ENCODE measurements at regions not wholly inside any gene's neighbourhood (a gene's known extent, or its start where the extent isn't known, plus 50 kb on each side); places are given as distances from the start of the nearest gene placed in this dataset.

- TF ChIP-seq CTCF (IDR thresholded peaks at IDR 0.05), result no peak
- TF ChIP-seq POLR2A (IDR thresholded peaks at IDR 0.05), result no peak
- Histone ChIP-seq H3K36me3 (no peaks in the 10 kb centered on the region), H3K9me3 (no peaks in the 10 kb centered on the region), H3K27me3 (peaks cover 0 to 81% (median 8%) of the 10 kb centered on the region in 9 donors), H3K27ac (no peak overlapping the region), H3K4me1 (peaks cover 0 to 4% (median 0%) of the 10 kb centered on the region in 12 donors), H3K4me3 (no peak overlapping the region)
- 80 to 82% (median 81%) methylated on average over 17 of the region's 17 CpGs for WGBS, 4 donors
- no peak for ATAC-seq
- intact Hi-C loops (cut with DNase I), result no loop called here
- no peak for DNase-seq
Observed at GRCh38 chr11:134800130-134800529, 388.1 kb upstream of the B3GAT1 start.

DNA sequence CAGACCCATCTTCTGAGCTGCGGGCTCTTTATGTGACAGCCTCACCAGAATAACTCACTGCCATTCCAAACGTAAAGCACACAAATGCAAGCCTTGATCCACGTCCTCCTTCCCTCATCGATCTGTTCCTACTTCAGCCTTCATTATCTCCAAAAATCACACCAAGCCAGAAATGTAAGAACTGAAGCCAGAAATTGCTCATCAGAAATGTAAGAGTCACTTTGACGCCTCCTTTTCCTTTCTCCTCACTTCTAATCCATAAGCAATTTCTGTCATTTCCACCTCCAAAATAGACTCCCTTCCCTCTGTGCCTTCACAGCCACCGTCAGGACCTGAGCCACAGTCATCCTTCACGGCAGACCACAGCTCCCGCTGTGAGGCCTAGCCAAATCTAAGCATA lies 387.3 kb upstream of the B3GAT1 start:
- intact Hi-C loops (cut with DNase I), result no loop called here
- H3K27me3 ChIP-seq, result peaks cover 0 to 83% (median 8%) of the 10 kb centered on the region in 9 donors
- ATAC-seq (no peak), DNase-seq (no peak)
- peaks cover 0 to 4% (median 0%) of the 10 kb centered on the region in 12 donors for H3K4me1 ChIP-seq
- WGBS, 4 donors, result 77 to 81% (median 78%) methylated on average over 8 of the region's 8 CpGs
- H3K36me3 ChIP-seq, result no peaks in the 10 kb centered on the region
- H3K27ac ChIP-seq, result no peak overlapping the region
- TF ChIP-seq POLR2A (IDR thresholded peaks at IDR 0.05) (no peak), CTCF (IDR thresholded peaks at IDR 0.05) (no peak)
- no peaks in the 10 kb centered on the region for H3K9me3 ChIP-seq
- H3K4me3 ChIP-seq, result no peak overlapping the region

DNA sequence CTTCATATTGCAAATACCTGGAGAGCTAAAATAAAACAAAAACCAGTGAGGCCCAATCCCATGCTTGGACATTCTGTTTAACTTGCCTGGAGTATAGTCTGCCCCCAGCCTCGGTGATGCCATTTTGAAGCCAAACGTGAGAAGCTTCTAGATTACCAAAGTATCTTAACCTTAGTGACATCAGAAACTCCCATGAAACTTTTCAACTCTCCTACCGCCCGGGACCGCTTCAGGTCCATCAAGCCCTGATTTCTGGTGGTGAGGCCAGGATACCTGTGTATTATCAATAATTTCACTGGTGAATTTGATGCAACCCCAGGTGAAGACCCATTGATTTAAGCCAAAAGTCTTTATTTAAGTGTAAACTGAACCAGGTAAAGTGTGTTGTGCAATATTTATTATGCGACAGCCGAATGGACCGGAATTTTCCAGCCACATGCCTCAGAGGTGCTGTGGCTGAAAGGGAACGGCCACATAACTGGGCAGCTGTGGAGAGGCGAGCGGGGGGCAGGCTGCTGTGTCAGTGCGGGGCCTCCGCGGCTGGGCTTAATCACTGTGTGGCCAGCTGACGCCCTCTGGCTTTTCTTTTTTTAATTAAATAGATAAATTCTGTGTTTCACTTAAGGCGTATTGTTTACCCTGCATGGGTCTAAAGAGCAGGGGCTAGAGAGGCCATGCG lies 385.5 kb upstream of the B3GAT1 start:
- H3K27ac ChIP-seq, result no peak overlapping the region
- peaks cover 0 to 4% (median 0%) of the 10 kb centered on the region in 12 donors for H3K4me1 ChIP-seq
- no peaks in the 10 kb centered on the region for H3K36me3 ChIP-seq
- peaks cover 0 to 82% (median 0%) of the 10 kb centered on the region in 9 donors for H3K27me3 ChIP-seq
- intact Hi-C loops (cut with DNase I), result no loop called here
- no peaks in the 10 kb centered on the region for H3K9me3 ChIP-seq
- WGBS, 4 donors, result 89 to 92% (median 90%) methylated on average over 17 of the region's 17 CpGs
- DNase-seq (no peak), ATAC-seq (no peak)
- TF ChIP-seq POLR2A (IDR thresholded peaks at IDR 0.05), result no peak
- no peak for TF ChIP-seq CTCF (IDR thresholded peaks at IDR 0.05)
- no peak overlapping the region for H3K4me3 ChIP-seq

GRCh38 chr11:134795017-134795416 lies 383.0 kb upstream of the B3GAT1 start:
- 73 to 82% (median 78%) methylated on average over 6 to 7 of the region's 7 CpGs for WGBS, 4 donors
- H3K9me3 ChIP-seq, result no peaks in the 10 kb centered on the region
- H3K4me3 ChIP-seq, result no peak overlapping the region
- DNase-seq (no peak), ATAC-seq (no peak)
- intact Hi-C loops (cut with DNase I), result no loop called here
- TF ChIP-seq CTCF (IDR thresholded peaks at IDR 0.05) (no peak), POLR2A (IDR thresholded peaks at IDR 0.05) (no peak)
- no peaks in the 10 kb centered on the region for H3K36me3 ChIP-seq
- H3K4me1 ChIP-seq, result no peaks in the 10 kb centered on the region
- H3K27ac ChIP-seq, result no peak overlapping the region
- peaks cover 0 to 73% (median 5%) of the 10 kb centered on the region in 9 donors for H3K27me3 ChIP-seq

All from heart left ventricle (tissue), 16 donors.